ENCODE measurements at regions not wholly inside any gene's neighbourhood (a gene's known extent, or its start where the extent isn't known, plus 50 kb on each side); places are given as distances from the start of the nearest gene placed in this dataset.

DNA sequence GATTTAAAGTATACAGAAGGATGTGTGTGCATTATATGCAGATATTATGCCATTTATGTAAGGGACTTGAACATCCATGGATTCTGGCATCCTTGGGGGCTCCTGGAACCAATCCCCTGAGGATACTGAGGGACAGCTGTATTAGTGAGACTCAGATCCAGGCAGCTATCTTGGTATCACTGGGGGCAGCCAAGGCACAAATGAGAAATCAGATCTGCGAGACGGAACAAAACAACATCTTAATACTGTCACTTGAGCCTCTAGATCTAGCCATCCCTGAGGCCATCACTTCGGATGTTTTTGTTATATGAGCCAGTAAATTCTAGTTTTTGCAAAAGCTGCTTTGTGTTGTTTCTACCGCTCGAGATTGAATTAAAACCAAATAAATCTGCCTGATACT lies 175.1 kb upstream of the SFSWAP start:
- TF ChIP-seq TAF1 (IDR thresholded peaks at IDR 0.05; ENCODE audit: borderline replicate concordance, insufficient read depth, low read length) (no peak), POLR2AphosphoS5 (IDR thresholded peaks at IDR 0.05; ENCODE audit: low read depth, low read length) (no peak)

DNA sequence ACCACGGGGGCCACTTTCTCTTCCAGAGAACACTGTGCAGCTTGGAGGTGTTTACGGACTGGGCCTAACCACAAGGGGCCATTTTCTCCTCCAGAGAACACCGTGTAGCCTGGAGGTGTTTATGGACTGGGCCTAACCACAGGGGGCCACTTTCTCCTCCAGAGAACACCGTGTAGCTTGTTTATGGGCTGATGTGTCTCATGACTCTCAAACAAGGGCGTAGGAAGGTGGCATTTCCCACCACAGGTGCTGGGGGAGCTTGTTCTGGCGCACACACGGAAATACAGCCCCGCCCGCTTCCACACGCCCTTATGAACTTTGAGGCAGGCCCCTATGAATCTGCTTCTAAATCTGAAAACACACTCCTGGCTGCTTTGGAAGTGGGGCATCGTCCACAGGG lies 174.6 kb upstream of the SFSWAP start:
- TF ChIP-seq, protein P1, sequence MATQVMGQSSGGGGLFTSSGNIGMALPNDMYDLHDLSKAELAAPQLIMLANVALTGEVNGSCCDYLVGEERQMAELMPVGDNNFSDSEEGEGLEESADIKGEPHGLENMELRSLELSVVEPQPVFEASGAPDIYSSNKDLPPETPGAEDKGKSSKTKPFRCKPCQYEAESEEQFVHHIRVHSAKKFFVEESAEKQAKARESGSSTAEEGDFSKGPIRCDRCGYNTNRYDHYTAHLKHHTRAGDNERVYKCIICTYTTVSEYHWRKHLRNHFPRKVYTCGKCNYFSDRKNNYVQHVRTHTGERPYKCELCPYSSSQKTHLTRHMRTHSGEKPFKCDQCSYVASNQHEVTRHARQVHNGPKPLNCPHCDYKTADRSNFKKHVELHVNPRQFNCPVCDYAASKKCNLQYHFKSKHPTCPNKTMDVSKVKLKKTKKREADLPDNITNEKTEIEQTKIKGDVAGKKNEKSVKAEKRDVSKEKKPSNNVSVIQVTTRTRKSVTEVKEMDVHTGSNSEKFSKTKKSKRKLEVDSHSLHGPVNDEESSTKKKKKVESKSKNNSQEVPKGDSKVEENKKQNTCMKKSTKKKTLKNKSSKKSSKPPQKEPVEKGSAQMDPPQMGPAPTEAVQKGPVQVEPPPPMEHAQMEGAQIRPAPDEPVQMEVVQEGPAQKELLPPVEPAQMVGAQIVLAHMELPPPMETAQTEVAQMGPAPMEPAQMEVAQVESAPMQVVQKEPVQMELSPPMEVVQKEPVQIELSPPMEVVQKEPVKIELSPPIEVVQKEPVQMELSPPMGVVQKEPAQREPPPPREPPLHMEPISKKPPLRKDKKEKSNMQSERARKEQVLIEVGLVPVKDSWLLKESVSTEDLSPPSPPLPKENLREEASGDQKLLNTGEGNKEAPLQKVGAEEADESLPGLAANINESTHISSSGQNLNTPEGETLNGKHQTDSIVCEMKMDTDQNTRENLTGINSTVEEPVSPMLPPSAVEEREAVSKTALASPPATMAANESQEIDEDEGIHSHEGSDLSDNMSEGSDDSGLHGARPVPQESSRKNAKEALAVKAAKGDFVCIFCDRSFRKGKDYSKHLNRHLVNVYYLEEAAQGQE (IDR thresholded peaks at IDR 0.05; ENCODE audit: insufficient read depth in 1 of 2, low read depth in 2 of 2, low read length in 2 of 2): no peak
- TF ChIP-seq TAF1 (IDR thresholded peaks at IDR 0.05; ENCODE audit: borderline replicate concordance, insufficient read depth, low read length): no peak
- TF ChIP-seq FOXP2 (optimal IDR thresholded peaks at IDR 0.05; ENCODE audit: borderline replicate concordance, extremely low read depth, extremely low read length, insufficient read depth): no peak
- no peak for TF ChIP-seq SIN3A (IDR thresholded peaks at IDR 0.05; ENCODE audit: borderline replicate concordance, insufficient read depth, low read length)

DNA sequence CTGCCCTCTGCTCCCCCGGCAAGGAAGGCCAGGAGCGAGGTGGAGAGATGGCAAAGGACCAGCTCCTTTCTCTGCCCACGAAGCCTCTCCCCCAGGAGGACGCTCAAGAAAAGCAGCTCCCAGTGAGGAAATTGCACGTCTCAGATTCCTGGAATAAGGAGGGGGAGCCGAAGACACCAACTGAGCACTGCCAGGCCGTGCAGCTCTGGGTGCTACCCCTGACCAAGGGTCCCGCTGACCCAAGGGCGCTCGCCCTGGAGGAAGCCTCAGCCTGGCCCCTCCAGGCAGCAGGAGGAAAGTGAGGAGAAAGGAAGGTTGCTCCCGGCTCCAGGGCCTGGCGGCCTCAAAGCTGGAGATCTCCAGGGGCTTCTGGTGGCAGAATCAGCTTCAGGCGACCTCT lies 174.1 kb upstream of the SFSWAP start:
- no peak for TF ChIP-seq FOXP2 (optimal IDR thresholded peaks at IDR 0.05; ENCODE audit: borderline replicate concordance, extremely low read depth, extremely low read length, insufficient read depth)
- TF ChIP-seq, protein P1 (IDR thresholded peaks at IDR 0.05; ENCODE audit: insufficient read depth in 1 of 2, low read depth in 2 of 2, low read length in 2 of 2): no peak
- no peak for TF ChIP-seq POLR2AphosphoS5 (IDR thresholded peaks at IDR 0.05; ENCODE audit: low read depth, low read length)
- TF ChIP-seq TAF1 (IDR thresholded peaks at IDR 0.05; ENCODE audit: borderline replicate concordance, insufficient read depth, low read length): no peak
- no peak for TF ChIP-seq SIN3A (IDR thresholded peaks at IDR 0.05; ENCODE audit: borderline replicate concordance, insufficient read depth, low read length)

DNA sequence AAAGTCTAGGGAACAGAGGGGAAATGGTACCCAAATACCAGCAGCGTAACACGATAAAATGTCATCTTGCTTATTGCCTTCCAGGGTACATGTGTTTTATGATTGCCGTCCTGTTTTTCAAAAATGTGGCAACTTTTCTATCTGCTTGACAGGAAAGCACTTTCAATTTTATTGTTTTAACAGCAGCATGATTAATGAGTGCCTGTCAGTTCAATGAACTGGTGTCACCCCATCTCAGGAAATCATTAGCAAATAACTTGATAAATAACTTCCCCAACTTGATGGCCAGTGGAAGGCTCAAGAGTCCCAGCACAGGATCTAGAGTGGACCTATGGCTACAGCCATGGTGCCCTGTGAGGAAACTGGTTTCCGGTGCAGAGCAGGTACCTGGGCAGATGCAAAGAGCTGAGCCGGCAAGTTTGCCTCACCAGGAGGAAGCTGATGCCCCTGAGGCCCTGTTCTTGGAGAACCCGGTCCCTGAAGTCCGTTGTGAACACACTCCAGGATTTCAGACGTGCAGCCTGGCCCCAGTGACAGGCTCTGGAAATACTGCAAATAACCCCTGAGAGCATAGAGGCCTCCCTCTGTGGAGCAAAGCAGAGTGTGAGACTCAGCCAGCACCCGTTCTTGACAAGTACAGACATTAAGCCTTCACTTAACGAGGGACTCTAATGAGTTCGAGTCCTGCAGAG lies 173.5 kb upstream of the SFSWAP start:
- no peak for TF ChIP-seq TAF1 (IDR thresholded peaks at IDR 0.05; ENCODE audit: borderline replicate concordance, insufficient read depth, low read length)
- TF ChIP-seq POLR2AphosphoS5 (IDR thresholded peaks at IDR 0.05; ENCODE audit: low read depth, low read length): no peak
- no peak for TF ChIP-seq SIN3A (IDR thresholded peaks at IDR 0.05; ENCODE audit: borderline replicate concordance, insufficient read depth, low read length)
- TF ChIP-seq, protein P1 (IDR thresholded peaks at IDR 0.05; ENCODE audit: insufficient read depth in 1 of 2, low read depth in 2 of 2, low read length in 2 of 2): no peak
- no peak for TF ChIP-seq FOXP2 (optimal IDR thresholded peaks at IDR 0.05; ENCODE audit: borderline replicate concordance, extremely low read depth, extremely low read length, insufficient read depth)

DNA sequence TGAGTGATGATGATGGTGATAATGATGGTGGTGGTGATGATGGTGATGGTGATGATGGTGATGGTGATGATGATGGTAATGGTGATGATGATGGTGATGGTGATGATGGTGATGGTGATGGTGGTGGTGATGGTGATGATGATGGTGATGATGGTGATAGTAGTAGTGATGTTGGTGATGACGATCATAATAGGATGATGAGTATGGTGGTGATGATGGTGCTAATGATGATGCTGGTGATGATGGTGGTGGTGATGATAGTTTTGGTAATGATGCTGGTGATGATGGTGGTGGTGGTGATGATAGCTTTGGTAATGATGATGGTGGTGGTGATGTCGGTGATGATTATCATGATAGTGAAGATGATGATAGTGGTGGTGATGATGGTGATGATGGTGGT lies 171.5 kb upstream of the SFSWAP start:
- TF ChIP-seq FOXP2 (optimal IDR thresholded peaks at IDR 0.05; ENCODE audit: borderline replicate concordance, extremely low read depth, extremely low read length, insufficient read depth) (no peak), SIN3A (IDR thresholded peaks at IDR 0.05; ENCODE audit: borderline replicate concordance, insufficient read depth, low read length) (no peak), TAF1 (IDR thresholded peaks at IDR 0.05; ENCODE audit: borderline replicate concordance, insufficient read depth, low read length) (no peak), POLR2AphosphoS5 (IDR thresholded peaks at IDR 0.05; ENCODE audit: low read depth, low read length) (no peak)
- TF ChIP-seq, protein P1 (IDR thresholded peaks at IDR 0.05; ENCODE audit: insufficient read depth in 1 of 2, low read depth in 2 of 2, low read length in 2 of 2): no peak

Data from PFSK-1 (cell line).